ENCODE measurements at regions not wholly inside any gene's neighbourhood (a gene's known extent, or its start where the extent isn't known, plus 50 kb on each side); places are given as distances from the start of the nearest gene placed in this dataset.
A peak's percentile ranks its signal among the peaks of the same experiment; 100 is the strongest.
"Not testable (repeated sequence)": the region's sequence is repeated elsewhere in the genome, so short reads cannot be mapped to it uniquely, and the experiment has no call there.

DNA sequence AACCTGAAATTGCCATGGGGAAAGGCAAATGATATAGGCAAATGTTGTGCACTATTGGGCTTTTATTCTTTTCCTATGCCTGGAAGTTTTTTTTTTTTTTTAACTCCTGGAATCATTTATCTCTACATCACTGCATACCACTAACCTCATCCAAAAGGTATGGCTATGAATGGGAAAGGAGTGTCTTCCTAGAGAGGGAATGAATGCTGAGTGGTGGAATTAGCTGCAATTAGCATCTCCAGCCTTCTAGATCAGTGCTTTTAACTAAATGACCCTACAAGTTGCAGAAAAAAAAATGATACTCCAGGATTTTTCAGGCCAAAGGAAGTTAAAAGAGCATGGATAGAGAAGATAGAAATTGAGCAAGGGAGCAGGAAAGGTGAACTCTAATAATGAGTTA is 429.8 kb upstream of the PDZRN3 start:
- no peak for DNase-seq (ENCODE audit: low read depth in 2 of 2)

DNA sequence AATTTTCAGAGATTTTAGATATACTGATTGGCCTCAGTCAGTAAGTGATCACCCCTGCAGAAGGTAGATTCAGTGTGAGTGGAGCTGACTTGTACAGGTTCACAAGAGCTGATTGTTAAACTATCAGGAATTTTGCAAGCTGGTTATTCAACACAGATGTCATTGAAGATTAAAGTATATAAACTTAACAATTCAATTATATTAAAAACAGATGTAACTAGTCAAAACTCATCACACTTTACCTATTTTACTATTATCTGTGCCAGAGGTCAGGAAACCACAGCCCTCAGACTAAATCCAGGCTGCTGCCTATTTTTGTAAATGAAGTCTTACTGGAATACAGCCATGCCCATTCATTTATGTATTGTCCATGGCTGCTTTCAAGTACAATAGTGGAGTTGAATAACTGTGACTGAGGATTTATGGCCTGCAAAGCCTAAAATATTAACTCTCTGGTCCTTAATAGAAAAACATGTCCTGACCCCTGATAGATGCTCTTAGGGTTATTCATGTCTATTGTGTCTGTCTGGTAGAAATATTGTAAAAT is 429.3 kb upstream of the PDZRN3 start:
- DNase-seq (ENCODE audit: low read depth in 2 of 2): no peak

DNA sequence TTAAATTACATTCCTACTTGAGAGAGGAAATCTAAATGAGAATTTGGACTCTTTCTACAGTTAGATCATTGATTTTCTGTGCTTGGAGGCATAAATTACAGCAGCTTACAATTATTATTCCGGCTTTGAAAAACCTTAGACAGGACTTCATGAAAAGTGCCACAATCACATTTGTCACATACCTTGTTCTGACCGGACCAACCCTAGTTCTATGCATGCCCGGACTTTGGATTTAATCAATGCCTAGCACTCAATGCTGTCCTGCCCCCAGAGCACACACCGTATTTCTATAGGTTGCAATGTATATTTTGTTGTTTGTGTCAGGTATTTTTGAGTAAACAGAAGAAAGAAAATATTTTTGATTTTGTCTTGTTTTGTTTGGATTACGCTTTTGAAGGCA is 424.7 kb upstream of the PDZRN3 start:
- no peak for DNase-seq (ENCODE audit: low read depth in 2 of 2)

DNA sequence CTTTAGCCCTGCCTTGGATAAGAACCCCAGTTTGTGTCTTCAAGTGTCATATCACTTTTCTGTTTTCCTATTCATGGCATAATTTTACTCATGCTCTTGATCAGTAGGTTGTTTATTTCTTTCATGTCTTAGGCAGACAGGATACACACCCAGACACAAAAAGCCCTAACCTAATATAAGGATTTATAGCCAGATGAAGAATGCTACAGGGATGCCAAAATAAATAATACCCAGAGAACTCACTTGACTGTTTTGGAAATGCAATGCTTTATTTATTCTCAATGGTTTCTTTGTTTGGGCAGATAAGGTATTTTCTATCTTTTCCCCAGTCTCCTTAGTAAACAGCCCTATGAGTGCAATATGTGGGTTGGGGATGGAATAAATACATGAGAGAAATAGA is 424.0 kb upstream of the PDZRN3 start:
- DNase-seq (ENCODE audit: low read depth in 2 of 2): no peak

- no peak for DNase-seq (ENCODE audit: low read depth in 2 of 2)
Measured at GRCh38 chr3:74045000-74045399, 420.3 kb upstream of the PDZRN3 start.

DNA sequence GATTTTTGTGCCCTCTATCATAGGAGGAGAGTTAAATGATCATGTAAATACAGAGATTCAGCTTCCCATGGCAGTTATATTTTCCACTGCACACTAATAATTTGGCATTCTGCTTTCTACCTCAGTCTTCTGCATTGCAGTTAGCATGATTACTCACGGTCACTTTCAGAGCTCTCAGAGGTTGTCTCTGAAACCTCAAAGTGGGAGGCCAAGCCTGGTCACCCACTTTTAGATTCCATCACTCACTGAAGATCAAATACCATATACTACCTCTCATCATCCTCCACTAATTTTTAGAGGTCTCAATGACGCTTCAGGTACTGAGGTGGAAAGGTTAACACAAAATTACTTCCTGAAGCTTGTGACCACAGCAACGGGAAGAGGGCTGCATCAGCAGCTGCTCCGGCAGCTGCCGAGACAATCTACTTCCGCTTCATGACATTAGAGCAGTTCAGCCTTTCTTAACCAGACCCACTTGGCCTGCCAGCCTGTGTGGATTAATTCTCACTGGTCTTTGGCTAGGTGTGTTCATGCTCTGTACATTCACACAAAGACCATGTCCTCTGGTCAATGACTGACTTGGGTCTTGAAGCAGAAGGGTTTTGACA is 416.4 kb upstream of the PDZRN3 start:
- DNase-seq (ENCODE audit: low read depth in 2 of 2): no peak

GRCh38 chr3:74039105-74039504 is 414.4 kb upstream of the PDZRN3 start:
- DNase-seq (ENCODE audit: low read depth in 2 of 2): no peak

DNA sequence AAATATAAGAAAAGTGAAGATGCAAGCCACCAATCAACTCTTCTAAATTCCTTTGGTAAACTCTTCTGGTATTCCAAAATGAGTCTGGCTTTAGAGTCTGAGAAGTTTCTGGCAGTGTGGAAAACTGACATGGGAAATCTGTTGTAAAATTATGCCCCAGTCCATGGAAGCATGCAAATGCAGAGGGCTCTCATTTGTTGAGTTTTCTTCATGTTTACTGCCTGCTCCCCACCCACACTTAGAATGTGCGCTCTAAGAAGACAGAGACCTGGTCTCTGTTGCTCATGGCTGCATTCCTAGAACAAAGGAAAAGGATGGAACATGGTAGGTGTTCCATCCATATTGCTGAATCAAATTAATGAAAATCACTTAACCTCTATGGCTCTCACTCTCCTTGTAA is 411.8 kb upstream of the PDZRN3 start:
- DNase-seq (ENCODE audit: low read depth in 2 of 2): no peak

DNA sequence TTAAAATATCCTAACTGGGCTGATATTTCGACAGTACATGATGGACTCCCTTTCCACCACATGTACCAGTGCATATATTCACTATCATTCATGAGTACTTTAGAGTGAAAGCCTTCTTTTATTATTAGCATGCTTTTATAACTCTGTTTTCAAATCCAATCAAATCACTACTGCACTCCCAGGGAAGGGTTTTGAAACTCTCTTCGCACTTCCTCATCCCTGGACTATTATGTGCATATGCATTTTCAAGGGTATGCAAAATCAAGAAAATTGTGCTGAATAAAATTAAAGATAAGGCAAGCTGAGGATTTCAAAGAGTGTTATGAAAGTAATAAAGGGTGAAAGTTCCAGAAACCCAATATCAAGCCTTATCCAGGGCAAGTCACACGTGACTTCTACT is 411.4 kb upstream of the PDZRN3 start:
- DNase-seq (ENCODE audit: low read depth in 2 of 2): no peak

- DNase-seq (ENCODE audit: low read depth in 2 of 2): no peak
Measured at GRCh38 chr3:74033806-74034205, 409.1 kb upstream of the PDZRN3 start.

DNA sequence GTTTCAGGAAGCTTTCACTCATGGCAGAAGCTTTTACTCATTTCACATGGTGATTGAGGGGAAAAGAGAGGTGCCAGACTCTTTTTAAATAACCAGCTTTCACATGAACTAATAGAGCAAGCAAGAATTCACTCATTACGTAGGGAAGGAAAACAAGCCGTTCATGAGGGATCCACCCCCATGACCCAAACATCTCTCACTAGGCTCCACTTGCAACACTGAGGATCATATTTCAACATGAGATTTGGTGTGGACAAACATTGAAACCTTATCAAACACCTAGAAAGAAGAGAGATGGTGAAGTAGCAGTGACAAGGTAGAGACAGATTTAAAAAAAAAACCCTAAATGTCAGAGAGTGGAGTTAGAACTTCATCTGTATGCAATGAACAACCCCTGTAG is 408.6 kb upstream of the PDZRN3 start:
- DNase-seq (ENCODE audit: low read depth in 2 of 2): no peak

GRCh38 chr3:74027121-74027520 is 402.4 kb upstream of the PDZRN3 start:
- DNase-seq (ENCODE audit: low read depth in 2 of 2): no peak

- no peak for DNase-seq (ENCODE audit: low read depth in 2 of 2)
Measured at GRCh38 chr3:74023395-74023794, 398.7 kb upstream of the PDZRN3 start.

DNA sequence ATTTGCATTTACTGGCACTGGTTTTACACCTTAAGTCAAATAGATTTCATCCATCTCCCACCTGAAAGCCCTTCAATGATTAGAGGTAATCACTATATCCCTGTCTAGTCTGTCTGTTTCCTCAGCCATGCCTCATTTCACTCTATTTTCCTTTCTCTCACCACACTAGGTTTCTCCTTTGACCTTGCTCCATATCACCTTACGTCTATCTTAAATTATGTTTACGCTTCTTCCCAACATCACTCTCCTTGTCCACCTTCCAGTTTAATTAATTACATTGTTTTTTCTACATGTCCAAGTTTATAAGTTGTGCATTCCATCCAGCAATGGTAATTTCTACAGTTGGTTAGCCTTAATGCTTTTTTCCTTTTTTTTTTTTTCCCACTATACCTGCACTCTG is 396.7 kb upstream of the PDZRN3 start:
- no peak for DNase-seq (ENCODE audit: low read depth in 2 of 2)

DNA sequence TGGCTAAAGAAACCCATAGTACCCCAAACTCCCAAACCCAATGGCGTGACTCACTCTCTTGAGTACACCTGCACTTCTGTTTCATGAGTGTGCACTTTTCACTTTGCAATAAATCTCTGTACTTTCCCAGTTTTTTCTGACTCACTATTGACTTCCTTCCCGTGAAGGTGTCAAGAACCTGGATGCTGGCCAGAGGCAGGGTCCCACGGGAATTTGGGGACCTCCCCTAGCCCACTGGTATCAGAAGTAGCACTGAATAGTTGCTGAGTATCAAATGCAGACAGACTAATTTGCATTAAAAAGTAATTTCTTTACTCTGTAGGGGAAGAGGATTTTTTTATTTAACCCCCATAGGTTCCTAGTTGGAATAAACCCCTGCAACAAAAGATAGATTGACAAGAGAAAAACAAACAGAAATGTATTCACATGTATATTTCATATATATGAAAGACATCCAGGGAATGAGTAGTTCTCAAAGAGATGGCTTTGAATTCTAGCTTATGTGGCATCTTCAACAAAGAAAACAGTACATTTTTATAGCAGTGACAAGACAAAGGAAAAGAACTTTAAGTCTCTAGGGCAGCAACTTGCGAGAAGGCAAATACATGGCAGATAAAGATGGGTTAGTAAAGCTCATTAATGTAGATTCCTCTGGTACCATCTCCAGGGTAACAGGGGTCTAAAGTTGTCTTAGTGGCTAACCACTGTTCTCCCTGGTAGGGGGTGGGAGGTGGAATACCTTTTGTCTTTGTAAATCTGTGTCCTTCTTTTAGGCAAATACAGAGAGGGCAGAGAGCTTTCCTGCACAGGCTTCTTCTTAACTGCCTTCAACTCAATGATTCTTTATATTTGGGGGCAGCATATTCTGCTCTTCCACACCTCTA is 385.5 kb upstream of the PDZRN3 start:
- DNase-seq (ENCODE audit: low read depth in 2 of 2): no peak

DNA sequence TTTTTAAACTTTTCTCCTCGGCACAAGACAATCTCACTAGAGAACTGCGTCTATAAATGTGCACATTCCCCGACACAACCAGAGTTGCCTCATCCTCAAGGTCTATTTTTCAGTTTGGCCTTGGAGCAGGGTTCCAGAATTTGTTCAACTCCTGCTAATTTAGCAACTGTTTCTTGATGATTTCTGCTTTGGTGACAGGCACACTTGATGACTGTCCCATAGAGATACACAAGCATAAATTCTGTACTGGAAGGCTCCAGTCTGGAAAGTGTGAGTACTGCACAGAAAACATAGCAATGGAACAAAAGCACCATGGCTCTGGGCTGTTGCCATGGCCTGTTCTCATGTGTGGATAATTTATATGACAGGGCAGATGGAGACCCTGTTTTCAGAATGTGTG is 379.6 kb upstream of the PDZRN3 start:
- no peak for DNase-seq (ENCODE audit: low read depth in 2 of 2)

DNA sequence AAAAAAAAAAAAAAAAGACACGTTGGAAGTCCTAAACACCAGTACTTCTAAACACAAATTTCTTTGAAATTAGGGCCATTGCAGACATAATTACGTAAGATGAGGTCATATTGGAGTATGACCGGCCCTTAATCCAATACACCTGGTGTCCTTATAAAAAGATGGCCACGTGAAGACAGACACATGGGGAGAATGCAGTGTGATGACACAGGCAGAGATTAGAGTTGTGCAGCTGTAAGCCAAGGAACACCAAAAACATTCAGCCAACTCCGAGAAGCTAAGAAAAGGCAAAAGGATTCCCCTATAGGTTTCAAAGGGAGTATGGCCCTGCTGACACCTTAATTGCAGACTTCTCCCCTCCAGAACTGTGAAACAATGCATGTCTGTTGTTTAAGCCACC is 379.0 kb upstream of the PDZRN3 start:
- DNase-seq (ENCODE audit: low read depth in 2 of 2): no peak

GRCh38 chr3:74001436-74001835 is 376.7 kb upstream of the PDZRN3 start:
- peak; percentile 28 to 38 for DNase-seq (ENCODE audit: low read depth in 2 of 2)

DNA sequence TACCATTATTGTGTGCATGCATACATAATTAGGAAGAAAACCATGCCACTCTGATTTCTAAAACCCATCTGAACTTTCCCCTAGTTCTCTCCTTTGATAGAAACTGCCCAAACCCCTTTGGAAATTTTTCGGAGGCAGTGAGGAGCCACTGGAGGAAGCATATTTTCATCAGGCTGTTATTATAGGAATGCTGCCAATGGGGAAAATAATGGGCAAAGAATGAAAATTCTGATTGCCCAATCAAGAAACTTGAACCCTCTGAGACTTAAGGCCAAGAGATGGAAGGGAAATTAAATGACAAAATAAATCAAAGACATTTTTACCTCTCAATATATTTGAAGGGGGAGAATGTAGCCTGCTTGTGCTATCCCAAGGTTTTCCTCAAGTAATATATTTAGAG is 376.0 kb upstream of the PDZRN3 start:
- peak; percentile 42 to 50 for DNase-seq (ENCODE audit: low read depth in 2 of 2)

GRCh38 chr3:73999501-73999900 is 374.8 kb upstream of the PDZRN3 start:
- DNase-seq (ENCODE audit: low read depth in 2 of 2): no peak

DNA sequence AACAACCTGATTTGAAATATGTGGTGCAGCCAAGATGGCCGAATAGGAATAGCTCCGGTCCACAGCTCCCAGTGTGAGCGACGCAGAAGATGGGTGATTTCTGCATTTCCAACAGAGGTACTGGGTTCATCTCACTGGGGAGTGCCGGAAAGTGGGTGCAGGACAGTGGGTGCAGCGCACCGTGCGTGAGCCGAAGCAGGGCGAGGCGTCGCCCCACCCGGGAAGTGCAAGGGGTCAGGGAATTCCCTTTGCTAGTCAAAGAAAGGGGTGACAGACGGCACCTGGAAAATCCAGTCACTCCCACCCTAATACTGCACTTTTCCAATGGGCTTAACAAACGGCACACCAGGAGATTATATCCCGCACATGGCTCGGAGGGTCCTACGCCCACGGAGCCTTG is 365.9 kb upstream of the PDZRN3 start:
- DNase-seq (ENCODE audit: low read depth in 2 of 2): not testable (repeated sequence)

- DNase-seq (ENCODE audit: low read depth in 2 of 2): peak; percentile 7 to 11
Measured at GRCh38 chr3:73966733-73967132, 342.0 kb upstream of the PDZRN3 start.

GRCh38 chr3:73964818-73965217 is 340.1 kb upstream of the PDZRN3 start:
- no peak for DNase-seq (ENCODE audit: low read depth in 2 of 2)

All from fibroblast of skin of left biceps (primary cell).